ENCODE measurements at regions not wholly inside any gene's neighbourhood (a gene's known extent, or its start where the extent isn't known, plus 50 kb on each side); places are given as distances from the start of the nearest gene placed in this dataset.

DNA sequence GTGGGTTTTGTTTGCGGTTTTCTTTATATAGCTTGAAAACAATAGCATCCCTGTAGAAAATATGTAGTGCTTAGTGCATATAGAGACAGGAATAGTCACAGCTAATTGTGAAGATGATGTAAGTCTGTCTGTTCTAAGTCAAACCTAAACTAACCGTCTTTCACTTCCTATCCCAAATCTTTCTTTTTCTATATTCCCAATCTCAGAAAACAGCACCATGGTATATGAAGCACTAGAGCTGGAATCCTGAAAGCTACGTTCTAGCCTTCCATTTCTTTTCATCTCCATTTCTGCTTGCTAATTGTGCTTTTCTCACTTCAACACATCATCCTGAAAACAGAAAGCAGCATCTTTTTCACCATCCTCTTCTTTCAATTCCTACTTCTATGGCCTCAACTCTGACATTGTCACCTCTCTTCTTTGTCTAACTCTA, 1235.5 kb downstream of the ROBO2 start:
- DNase-seq (no peak), ATAC-seq (ENCODE audit: low read depth in 2 of 2) (no peak)
- no peaks in the 10 kb centered on the region for H3K27me3 Mint-ChIP-seq
- no peaks in the 10 kb centered on the region for H3K36me3 Mint-ChIP-seq
- peaks cover 0 to 5% (median 3%) of the 10 kb centered on the region in 7 donors for H3K9me3 Mint-ChIP-seq
- H3K4me3 Mint-ChIP-seq = no peak overlapping the region
- peaks cover 0 to 5% (median 0%) of the 10 kb centered on the region in 3 donors for H3K4me1 Mint-ChIP-seq
- H3K27ac Mint-ChIP-seq = no peak overlapping the region

DNA sequence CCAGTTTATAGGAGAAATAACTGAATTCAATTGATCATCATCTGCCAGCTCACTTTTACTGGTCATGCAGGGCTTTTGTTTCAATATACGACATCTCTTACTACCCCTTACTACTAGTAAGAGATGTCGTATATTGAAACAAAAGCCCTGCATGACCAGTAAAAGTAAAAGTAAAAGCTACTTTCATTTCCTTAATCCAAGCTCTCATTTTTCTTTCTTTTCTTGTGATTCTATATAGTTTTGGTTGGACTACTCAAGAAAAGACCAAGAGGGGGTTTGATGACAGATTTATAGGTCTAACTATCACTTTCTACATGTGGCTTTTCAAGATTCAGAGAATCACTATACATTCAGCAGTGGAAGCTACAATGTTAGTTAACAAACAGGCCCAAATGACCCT, 1237.3 kb downstream of the ROBO2 start:
- H3K4me3 Mint-ChIP-seq = no peak overlapping the region
- DNase-seq (no peak), ATAC-seq (ENCODE audit: low read depth in 2 of 2) (no peak)
- no peak overlapping the region for H3K27ac Mint-ChIP-seq
- H3K9me3 Mint-ChIP-seq = peaks cover 0 to 5% (median 4%) of the 10 kb centered on the region in 7 donors
- H3K36me3 Mint-ChIP-seq = no peaks in the 10 kb centered on the region
- peaks cover 0 to 5% (median 0%) of the 10 kb centered on the region in 3 donors for H3K4me1 Mint-ChIP-seq
- H3K27me3 Mint-ChIP-seq = no peaks in the 10 kb centered on the region

DNA sequence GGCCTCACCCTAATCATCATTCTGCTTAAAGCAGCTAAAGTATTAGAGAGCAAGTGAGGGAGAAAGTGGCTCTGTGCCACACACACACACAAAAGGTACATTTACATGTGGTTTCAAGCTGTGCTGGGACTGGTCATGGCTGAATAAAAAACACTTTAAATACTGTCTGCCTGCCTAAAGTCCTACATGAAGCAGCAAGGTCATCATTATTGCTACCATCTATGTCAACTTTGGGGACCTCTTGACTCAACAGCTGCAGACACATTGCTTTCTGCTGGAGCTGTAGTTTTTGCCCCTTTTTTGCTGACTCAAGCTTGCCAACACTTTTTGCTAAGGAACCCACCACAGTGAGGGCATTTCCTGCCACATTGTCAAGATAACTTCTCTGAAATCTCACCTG, 1237.9 kb downstream of the ROBO2 start:
- Mint-ChIP-seq H3K4me3 (peak overlapping the region in 1 of 8 donors; percentile 38), H3K4me1 (peaks cover 0 to 5% (median 0%) of the 10 kb centered on the region in 3 donors), H3K9me3 (peaks cover 0 to 10% (median 4%) of the 10 kb centered on the region in 7 donors), H3K27me3 (no peaks in the 10 kb centered on the region), H3K27ac (no peak overlapping the region), H3K36me3 (no peaks in the 10 kb centered on the region)
- ATAC-seq (ENCODE audit: low read depth in 2 of 2) (no peak), DNase-seq (no peak)

DNA sequence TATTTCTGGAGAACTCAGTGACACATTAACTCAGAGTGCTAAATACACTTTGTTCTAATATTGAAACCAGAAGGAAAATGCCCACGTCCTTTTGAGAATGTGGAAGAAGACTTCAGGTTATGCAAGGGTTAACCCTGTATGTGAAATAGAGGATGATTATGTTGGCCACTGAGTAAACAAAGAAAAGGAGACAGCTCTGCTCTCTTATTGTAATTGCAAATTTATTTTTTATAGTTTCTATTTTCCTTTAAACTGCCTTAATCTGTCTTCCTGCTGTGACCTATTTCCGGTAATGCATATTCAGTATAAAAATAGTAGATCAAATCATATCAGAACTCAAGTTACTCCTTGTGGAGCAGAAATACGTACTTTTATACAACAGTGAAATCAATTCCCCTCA, 1239.2 kb downstream of the ROBO2 start:
- no peaks in the 10 kb centered on the region for H3K36me3 Mint-ChIP-seq
- ATAC-seq (ENCODE audit: low read depth in 2 of 2) (no peak), DNase-seq (no peak)
- peaks cover 0 to 10% (median 5%) of the 10 kb centered on the region in 7 donors for H3K9me3 Mint-ChIP-seq
- H3K27ac Mint-ChIP-seq = no peak overlapping the region
- H3K4me3 Mint-ChIP-seq = no peak overlapping the region
- no peaks in the 10 kb centered on the region for H3K27me3 Mint-ChIP-seq
- H3K4me1 Mint-ChIP-seq = peaks cover 0 to 5% (median 0%) of the 10 kb centered on the region in 3 donors

DNA sequence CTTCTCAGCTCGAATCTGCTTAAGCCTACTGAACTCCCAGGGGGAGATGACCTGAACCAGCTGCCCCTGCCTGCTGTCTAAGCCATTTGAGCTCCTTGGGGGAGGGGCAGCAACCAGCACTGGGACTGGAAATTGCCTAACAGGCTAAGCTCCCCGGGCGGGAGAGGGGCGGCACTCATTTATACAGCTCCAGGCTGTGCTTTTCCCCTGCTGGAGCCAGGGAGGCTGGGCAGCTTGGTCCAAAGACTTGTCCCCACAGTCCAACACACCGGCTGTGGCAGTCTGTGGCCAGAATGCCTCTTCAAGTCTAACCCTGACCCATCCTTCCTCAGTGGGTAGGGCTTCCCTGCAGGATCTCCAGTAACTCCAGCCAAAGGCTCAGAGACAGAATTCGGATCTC, 1241.5 kb downstream of the ROBO2 start:
- no peaks in the 10 kb centered on the region for H3K36me3 Mint-ChIP-seq
- DNase-seq = no peak
- peaks cover 0 to 10% (median 5%) of the 10 kb centered on the region in 7 donors for H3K9me3 Mint-ChIP-seq
- H3K27me3 Mint-ChIP-seq = no peaks in the 10 kb centered on the region
- ATAC-seq (ENCODE audit: low read depth in 2 of 2) = no peak
- H3K4me1 Mint-ChIP-seq = peaks cover 0 to 5% (median 0%) of the 10 kb centered on the region in 3 donors
- no peak overlapping the region for H3K27ac Mint-ChIP-seq
- H3K4me3 Mint-ChIP-seq = no peak overlapping the region

DNA sequence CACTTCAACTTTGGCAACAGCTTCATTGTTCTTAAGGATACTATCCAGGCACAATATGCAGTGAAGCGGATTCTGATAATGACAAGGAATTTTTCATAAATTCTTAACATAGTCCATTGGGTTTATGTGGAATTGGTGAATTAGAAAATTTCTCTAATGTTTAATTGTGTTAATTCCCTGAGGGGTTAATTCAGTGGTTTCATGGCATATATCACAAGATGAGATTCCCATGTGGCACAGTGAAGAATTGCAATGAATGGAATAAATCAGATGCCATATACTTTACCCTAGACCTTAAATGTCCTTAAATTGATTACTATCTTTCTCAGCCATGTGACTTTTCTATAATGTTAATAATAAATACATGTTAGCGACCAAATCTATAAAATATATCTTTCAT, 1244.1 kb downstream of the ROBO2 start:
- no peaks in the 10 kb centered on the region for H3K4me1 Mint-ChIP-seq
- ATAC-seq (ENCODE audit: low read depth in 2 of 2) (no peak), DNase-seq (no peak)
- H3K27ac Mint-ChIP-seq = no peak overlapping the region
- H3K36me3 Mint-ChIP-seq = no peaks in the 10 kb centered on the region
- H3K9me3 Mint-ChIP-seq = peaks cover 0 to 10% (median 5%) of the 10 kb centered on the region in 7 donors
- no peak overlapping the region for H3K4me3 Mint-ChIP-seq
- no peaks in the 10 kb centered on the region for H3K27me3 Mint-ChIP-seq

DNA sequence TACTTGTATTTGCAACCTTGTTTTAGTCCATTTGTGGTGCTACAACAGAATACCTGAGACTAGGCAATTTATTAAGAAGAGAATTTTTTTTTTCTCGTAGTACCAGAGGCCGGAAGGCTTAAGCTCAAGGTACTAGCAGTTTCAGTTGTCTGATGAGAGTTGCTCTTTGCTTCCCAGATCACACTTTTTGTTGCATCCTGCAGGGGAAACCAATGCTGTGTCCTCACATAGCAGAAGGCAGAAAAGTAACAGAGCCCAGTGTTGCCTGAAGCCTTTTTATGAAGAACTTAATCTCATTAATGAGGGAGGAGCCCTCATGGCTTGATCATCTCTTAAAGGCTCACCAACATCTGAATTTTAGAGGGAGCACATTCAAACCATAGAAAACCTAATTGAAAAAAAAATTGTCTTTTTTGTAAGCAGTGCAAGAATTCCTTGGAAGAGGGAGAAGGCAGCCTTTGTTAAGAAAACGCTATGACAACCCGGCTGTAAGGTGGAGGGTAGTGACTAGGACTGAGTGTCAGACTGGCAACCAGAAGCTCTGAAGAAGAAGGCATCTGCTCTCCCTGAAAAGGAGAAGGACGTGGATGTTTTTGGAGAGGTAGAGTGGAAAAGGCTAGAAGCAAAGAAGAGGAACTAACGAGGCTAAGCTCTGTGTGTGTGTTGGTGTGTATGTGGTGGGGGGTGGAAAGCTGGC, 1245.3 kb downstream of the ROBO2 start:
- Mint-ChIP-seq H3K9me3 (peaks cover 0 to 10% (median 4%) of the 10 kb centered on the region in 7 donors), H3K27ac (peak overlapping the region in 1 of 6 donors; percentile 36), H3K4me3 (peak overlapping the region in 1 of 8 donors; percentile 42)

DNA sequence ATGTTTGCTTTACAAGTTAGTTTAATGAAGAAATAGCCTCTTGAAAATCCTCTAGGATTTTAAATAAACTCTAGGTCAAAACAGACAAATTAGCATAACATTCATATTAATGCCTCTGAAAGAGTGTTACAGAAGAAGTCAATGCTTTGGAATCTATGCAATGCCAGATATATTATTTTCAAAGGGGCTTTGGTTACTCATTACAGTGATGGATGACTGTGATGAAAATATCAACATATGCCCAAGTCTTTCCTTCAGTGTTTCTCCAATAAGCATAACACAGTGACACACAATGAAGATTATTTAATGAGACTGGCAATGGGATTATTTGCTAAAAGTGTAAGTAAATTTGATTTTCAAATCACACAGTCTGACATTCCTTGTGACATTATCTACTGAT, 1247.2 kb downstream of the ROBO2 start:
- DNase-seq (no peak), ATAC-seq (ENCODE audit: low read depth in 2 of 2) (no peak)
- Mint-ChIP-seq H3K27ac (no peak overlapping the region), H3K9me3 (peaks cover 0 to 10% (median 5%) of the 10 kb centered on the region in 7 donors), H3K4me1 (no peaks in the 10 kb centered on the region), H3K27me3 (no peaks in the 10 kb centered on the region), H3K36me3 (no peaks in the 10 kb centered on the region), H3K4me3 (no peak overlapping the region)

More for the DNA sequence above, 1245.3 kb downstream of the ROBO2 start:
- Mint-ChIP-seq H3K27me3 (no peaks in the 10 kb centered on the region), H3K4me1 (no peaks in the 10 kb centered on the region), H3K36me3 (no peaks in the 10 kb centered on the region)
- DNase-seq = no peak
- no peak for ATAC-seq (ENCODE audit: low read depth in 2 of 2)

DNA sequence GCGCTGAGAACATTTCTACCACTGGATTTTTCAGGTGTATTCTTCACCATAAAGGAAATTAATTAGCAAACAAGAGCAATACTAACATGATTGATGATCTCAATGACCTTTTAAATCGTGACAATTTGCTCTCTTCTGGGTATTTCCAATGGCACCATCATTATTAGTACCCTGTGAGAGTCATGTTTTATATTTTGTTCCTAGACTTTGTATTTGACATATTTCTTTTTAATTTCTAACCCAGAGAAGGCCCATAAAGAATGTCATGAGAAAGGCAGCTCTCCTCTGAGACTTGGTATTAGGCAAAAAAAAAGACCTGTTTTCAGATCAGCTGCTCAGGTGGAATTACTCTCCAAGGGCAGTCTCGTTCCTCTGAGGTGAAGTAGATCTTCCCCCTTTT, 1253.4 kb downstream of the ROBO2 start:
- Mint-ChIP-seq H3K27ac (no peak overlapping the region), H3K9me3 (peaks cover 0 to 9% (median 7%) of the 10 kb centered on the region in 7 donors), H3K4me1 (no peaks in the 10 kb centered on the region), H3K27me3 (no peaks in the 10 kb centered on the region), H3K36me3 (no peaks in the 10 kb centered on the region), H3K4me3 (no peak overlapping the region)
- no peak for DNase-seq
- no peak for ATAC-seq (ENCODE audit: low read depth in 2 of 2)

DNA sequence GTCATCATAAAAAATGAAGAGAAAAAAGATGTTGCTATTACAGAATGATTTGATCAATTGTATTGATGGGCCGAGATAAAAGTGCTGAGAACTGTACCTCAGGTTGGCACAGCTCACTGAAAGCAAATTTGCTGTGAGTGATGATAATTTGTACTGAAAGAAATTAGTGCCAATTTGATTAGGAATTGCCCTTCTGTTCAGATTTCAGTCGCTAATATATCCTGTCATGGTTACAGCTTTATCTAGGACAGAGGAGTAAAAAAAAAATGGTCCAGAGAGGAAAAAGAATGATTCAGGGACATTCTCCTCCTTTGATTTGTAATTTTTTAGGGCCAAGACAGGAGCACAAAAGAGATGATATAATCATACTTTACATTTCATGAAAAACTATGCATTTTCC, 1264.2 kb downstream of the ROBO2 start:
- H3K27me3 Mint-ChIP-seq = no peaks in the 10 kb centered on the region

DNA sequence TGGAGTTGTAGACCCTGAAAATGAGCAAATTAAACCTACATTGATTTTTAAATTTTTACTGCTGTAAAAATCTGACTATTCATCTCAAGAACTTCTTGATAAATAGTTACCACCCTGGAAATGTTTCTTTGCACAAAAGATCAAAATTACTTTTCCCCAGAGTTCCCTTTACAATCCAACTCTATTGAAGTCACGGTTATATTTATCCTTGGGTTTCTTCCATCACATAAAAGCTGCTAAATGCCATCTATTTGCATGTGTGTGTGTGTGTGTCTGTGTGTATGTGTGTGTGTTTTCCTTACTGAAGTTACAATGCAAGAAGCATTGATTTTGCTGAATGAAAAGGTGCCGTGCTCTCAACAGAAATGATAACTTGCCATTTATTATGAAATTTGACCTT, 1273.0 kb downstream of the ROBO2 start:
- H3K4me1 Mint-ChIP-seq = no peaks in the 10 kb centered on the region
- no peaks in the 10 kb centered on the region for H3K36me3 Mint-ChIP-seq
- no peak overlapping the region for H3K4me3 Mint-ChIP-seq
- DNase-seq = no peak
- ATAC-seq (ENCODE audit: low read depth in 2 of 2) = no peak
- peak overlapping the region in 2 of 6 donors; percentile 36 to 41 for H3K27ac Mint-ChIP-seq
- peaks cover 2 to 8% (median 5%) of the 10 kb centered on the region in 7 donors for H3K9me3 Mint-ChIP-seq
- no peaks in the 10 kb centered on the region for H3K27me3 Mint-ChIP-seq

More for the DNA sequence above, 1264.2 kb downstream of the ROBO2 start:
- Mint-ChIP-seq H3K27ac (no peak overlapping the region), H3K4me3 (no peak overlapping the region), H3K9me3 (peaks cover 0 to 14% (median 3%) of the 10 kb centered on the region in 7 donors), H3K36me3 (no peaks in the 10 kb centered on the region), H3K4me1 (no peaks in the 10 kb centered on the region)
- ATAC-seq (ENCODE audit: low read depth in 2 of 2) (no peak), DNase-seq (no peak)

DNA sequence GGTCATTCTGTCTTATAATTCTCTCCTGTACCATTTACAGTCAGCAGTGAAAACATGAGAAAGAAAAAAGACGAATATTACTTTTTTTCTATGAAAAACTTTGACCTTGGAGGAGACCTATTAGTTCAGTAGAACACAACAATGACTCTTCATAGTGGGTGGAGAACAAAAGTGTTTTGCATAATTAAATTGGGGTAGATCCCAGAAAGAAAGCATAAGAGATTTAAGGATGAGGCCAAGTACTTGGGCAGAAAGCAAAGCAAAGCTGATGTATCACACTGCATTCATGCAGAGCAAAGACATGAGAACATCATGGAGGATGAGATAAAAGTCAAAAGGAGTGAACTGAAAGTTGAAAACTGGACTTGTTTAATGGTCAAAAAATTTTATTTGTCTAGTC, 1273.4 kb downstream of the ROBO2 start:
- no peaks in the 10 kb centered on the region for H3K36me3 Mint-ChIP-seq
- H3K27me3 Mint-ChIP-seq = no peaks in the 10 kb centered on the region
- peaks cover 2 to 8% (median 5%) of the 10 kb centered on the region in 7 donors for H3K9me3 Mint-ChIP-seq
- H3K27ac Mint-ChIP-seq = no peak overlapping the region
- no peak overlapping the region for H3K4me3 Mint-ChIP-seq
- ATAC-seq (ENCODE audit: low read depth in 2 of 2) (no peak), DNase-seq (no peak)
- H3K4me1 Mint-ChIP-seq = no peaks in the 10 kb centered on the region

DNA sequence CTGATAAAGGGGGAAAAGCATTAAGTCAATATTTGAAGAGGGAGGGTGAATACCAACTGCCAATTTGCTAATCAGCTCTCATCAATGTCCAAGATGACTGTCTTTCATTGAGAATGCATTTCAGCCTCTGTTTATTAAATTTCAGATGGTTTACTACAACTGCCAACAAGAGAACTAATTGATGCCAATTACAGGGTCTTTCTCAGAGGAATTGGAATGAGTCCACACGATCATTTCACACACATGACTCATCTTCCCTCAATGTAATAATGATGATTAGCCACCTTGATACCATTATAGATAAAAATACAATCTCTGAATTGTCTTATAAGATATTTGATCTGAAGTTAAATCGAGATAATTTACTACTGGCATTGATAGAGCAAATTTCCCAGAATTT, 1274.4 kb downstream of the ROBO2 start:
- Mint-ChIP-seq H3K4me1 (no peaks in the 10 kb centered on the region), H3K36me3 (no peaks in the 10 kb centered on the region), H3K9me3 (peaks cover 2 to 8% (median 6%) of the 10 kb centered on the region in 7 donors), H3K27me3 (no peaks in the 10 kb centered on the region), H3K4me3 (no peak overlapping the region), H3K27ac (no peak overlapping the region)
- ATAC-seq (ENCODE audit: low read depth in 2 of 2) = no peak
- no peak for DNase-seq

DNA sequence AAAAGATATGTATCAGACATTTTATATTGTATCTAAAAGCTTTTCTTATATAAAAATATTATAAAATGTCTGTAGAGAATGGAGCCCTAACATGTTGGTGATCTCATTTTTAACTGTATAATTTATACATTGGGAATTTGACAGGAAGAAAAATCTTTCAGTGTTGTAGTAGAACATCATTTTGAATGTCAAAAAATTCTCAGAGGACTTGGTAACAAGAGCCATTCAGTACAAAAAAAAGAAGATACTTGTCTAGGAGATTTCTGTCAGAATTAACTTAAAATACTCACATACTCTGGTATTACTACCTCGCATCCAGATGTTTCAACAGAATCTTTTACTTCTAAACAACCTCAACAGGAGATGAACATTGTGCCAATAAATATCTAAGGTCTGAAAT, 1277.9 kb downstream of the ROBO2 start:
- Mint-ChIP-seq H3K36me3 (no peaks in the 10 kb centered on the region), H3K9me3 (peaks cover 0 to 12% (median 5%) of the 10 kb centered on the region in 7 donors), H3K27me3 (no peaks in the 10 kb centered on the region), H3K27ac (no peak overlapping the region), H3K4me1 (no peaks in the 10 kb centered on the region), H3K4me3 (no peak overlapping the region)
- DNase-seq (no peak), ATAC-seq (ENCODE audit: low read depth in 2 of 2) (no peak)

Measured in naive B cell (primary cell).